SK-N-SH (cell line): ENCODE measurements at regions not wholly inside any gene's neighbourhood (a gene's known extent, or its start where the extent isn't known, plus 50 kb on each side); places are given as distances from the start of the nearest gene placed in this dataset.

Source experiments
- CTCF ChIA-PET: fragments of 300-600, 350-600 bp; formaldehyde crosslinking; extraction: SDS; loops from one replicate; lab custom pipeline; 2021; lab: Yijun Ruan, JAX
- POLR2A ChIA-PET: fragments of 350-600 bp; sonication (Branson Sonifier 250); formaldehyde crosslinking; extraction: SDS; loops from one replicate; lab custom pipeline; 2020; ENCODE audit warnings: antibody characterized with exemption, inconsistent platforms; lab: Yijun Ruan, JAX
- DNase-seq: peaks from one replicate; pipeline ENCODE4 v3.0.0; 2012
- H2AFZ ChIP-seq: fragments of 200-600 bp; sonication (generic); 2 replicates; pipeline ENCODE4 v1.8.1; 2016; ENCODE audit warnings: antibody characterized with exemption, mild to moderate bottlenecking, low read depth
- H3F3A ChIP-seq: fragments of 200-600 bp; sonication (generic); replicated peaks from 2 replicates; pipeline ENCODE3; 2016; ENCODE audit warnings: antibody characterized with exemption, mild to moderate bottlenecking; ENCODE audit not compliant: insufficient read depth
- H3K27ac ChIP-seq, 2 experiments: fragments of 200-500 bp in 1 of 2; fragments of 200-600 bp in 1 of 2; sonication (Bioruptor generic) in 1 of 2; sonication (generic), shearing (Covaris generic) in 1 of 2; 2 replicates each; pipeline versions ENCODE4 v1.5.1 to v1.6.1; 2014 to 2016; ENCODE audit warnings: low read depth in 2 of 2, inconsistent platforms in 1 of 2, low read length in 1 of 2, mild to moderate bottlenecking in 1 of 2, mixed read lengths in 1 of 2
- H3K27me3 ChIP-seq: fragments of 200-600 bp; sonication (generic), shearing (Covaris generic); 2 replicates; pipeline ENCODE4 v1.6.1; 2016; ENCODE audit warnings: mixed run types; ENCODE audit not compliant: insufficient read depth
- H3K36me3 ChIP-seq, 2 experiments: fragments of 200-500 bp in 1 of 2; fragments of 200-600 bp in 1 of 2; sonication (Bioruptor generic) in 1 of 2; sonication (generic) in 1 of 2; replicated peaks in 1 of 2; 2 replicates each; pipeline versions ENCODE3 to v1.5.1; 2014 to 2016; ENCODE audit warnings: low read length in 1 of 2, mild to moderate bottlenecking in 1 of 2; ENCODE audit not compliant: insufficient read depth in 2 of 2, control insufficient read depth in 1 of 2
- H3K4me1 ChIP-seq, 2 experiments: fragments of 200-500 bp in 1 of 2; fragments of 200-600 bp in 1 of 2; sonication (Bioruptor generic) in 1 of 2; sonication (generic), shearing (Covaris generic) in 1 of 2; 2 replicates each; pipeline versions ENCODE4 v1.5.1 to v1.6.1; 2014 to 2016; ENCODE audit warnings: low read depth in 1 of 2, low read length in 1 of 2, mixed run types in 1 of 2; ENCODE audit not compliant: insufficient read depth in 2 of 2, control insufficient read depth in 1 of 2
- H3K4me2 ChIP-seq: fragments of 200-600 bp; sonication (generic), shearing (Covaris generic); 2 replicates; pipeline ENCODE4 v1.6.1; 2017; ENCODE audit warnings: mixed run types
- H3K4me3 ChIP-seq, 2 experiments: fragments of 200-500 bp in 1 of 2; fragments of 200-600 bp in 1 of 2; sonication (Bioruptor generic) in 1 of 2; sonication (generic), shearing (Covaris generic) in 1 of 2; 2 replicates each; pipeline versions ENCODE4 v1.5.1 to v1.8.1; 2014 to 2016; ENCODE audit warnings: low read depth in 2 of 2, inconsistent platforms in 1 of 2, low read length in 1 of 2, mild to moderate bottlenecking in 1 of 2, mixed read lengths in 1 of 2, moderate library complexity in 1 of 2
- H3K79me2 ChIP-seq: fragments of 200-600 bp; sonication (generic); 2 replicates; pipeline ENCODE4 v1.8.1; 2017; ENCODE audit warnings: mild to moderate bottlenecking; ENCODE audit not compliant: insufficient read depth
- H3K9ac ChIP-seq: fragments of 200-600 bp; sonication (generic); 2 replicates; pipeline ENCODE4 v1.6.1; 2017; ENCODE audit warnings: mixed run types
- H3K9me2 ChIP-seq: fragments of 200-600 bp; sonication (generic); 2 replicates; pipeline ENCODE4 v1.6.1; 2017; ENCODE audit warnings: mixed run types
- H3K9me3 ChIP-seq: fragments of 200-600 bp; sonication (generic); 2 replicates; pipeline ENCODE4 v1.6.1; 2017; ENCODE audit warnings: mixed run types, mild to moderate bottlenecking, moderate library complexity
- H4K20me1 ChIP-seq: fragments of 200-600 bp; sonication (generic); 2 replicates; pipeline ENCODE4 v1.6.1; 2017; ENCODE audit warnings: mild to moderate bottlenecking, mixed run types; ENCODE audit not compliant: insufficient read depth
- ELF1 ChIP-seq: IDR thresholded peaks from 2 replicates; pipeline ENCODE4 v1.4.0; 2012
- EP300 ChIP-seq, 2 experiments: IDR thresholded peaks; 2 replicates each; pipeline versions ENCODE4 v1.4.0 to v1.6.1; 2012; ENCODE audit warnings: borderline replicate concordance in 1 of 2, low read depth in 1 of 2, low read length in 1 of 2
- FOXJ3 ChIP-seq: sonication (generic); formaldehyde crosslinking; IDR thresholded peaks from 2 replicates; pipeline ENCODE4 v1.5.1; 2020; ENCODE audit warnings: mild to moderate bottlenecking, missing genetic modification reagents
- GABPA ChIP-seq: IDR thresholded peaks from 2 replicates; pipeline ENCODE4 v1.4.0; 2012; ENCODE audit warnings: low read depth, mild to moderate bottlenecking
- JUND ChIP-seq: IDR thresholded peaks from 2 replicates; pipeline ENCODE4 v1.4.0; 2012
- MXI1 ChIP-seq: IDR thresholded peaks from 2 replicates; pipeline ENCODE4 v1.6.1; 2012; ENCODE audit warnings: mild to moderate bottlenecking, low read depth, low read length, improper control_type of control experiment
- RAD21 ChIP-seq: IDR thresholded peaks from 2 replicates; pipeline ENCODE4 v1.6.1; 2012; ENCODE audit warnings: mild to moderate bottlenecking, low read length
- RCOR1 ChIP-seq: fragments of 150-350 bp; IDR thresholded peaks from 2 replicates; pipeline ENCODE4 v1.6.1; 2017; ENCODE audit warnings: antibody characterized with exemption, low read length
- RFX5 ChIP-seq: IDR thresholded peaks from 2 replicates; pipeline ENCODE4 v1.6.1; 2012; ENCODE audit warnings: mild to moderate bottlenecking, improper control_type of control experiment, low read length
- TAF1 ChIP-seq: IDR thresholded peaks from 2 replicates; pipeline ENCODE4 v1.6.1; 2012; ENCODE audit warnings: low read depth, mild to moderate bottlenecking, low read length, moderate library complexity, borderline replicate concordance
- TCF12 ChIP-seq: IDR thresholded peaks from 2 replicates; pipeline ENCODE4 v1.4.0; 2012
- TEAD4 ChIP-seq: IDR thresholded peaks from 2 replicates; pipeline ENCODE4 v1.4.0; 2012; ENCODE audit warnings: mild to moderate bottlenecking, borderline replicate concordance; ENCODE audit not compliant: insufficient read depth
- YY1 ChIP-seq: IDR thresholded peaks from 2 replicates; pipeline ENCODE4 v1.4.0; 2012; ENCODE audit warnings: low read depth, mild to moderate bottlenecking
- WGBS: methylation state at CpG from one replicate; pipeline ENCODE4 v1.1.6; 2017; ENCODE audit warnings: low lambda C conversion rate; 5-methylcytosine and 5-hydroxymethylcytosine counted together
- TF ChIP-seq, protein P1 (sequence below): IDR thresholded peaks from 2 replicates; pipeline ENCODE4 v1.4.0; 2012; ENCODE audit warnings: low read depth
- TF ChIP-seq, protein P2 (sequence below): IDR thresholded peaks from 2 replicates; pipeline ENCODE4 v1.4.0; 2012; ENCODE audit warnings: low read depth, borderline replicate concordance
- TF ChIP-seq, protein P3 (sequence below): fragments of 150-350 bp; IDR thresholded peaks from 2 replicates; pipeline ENCODE4 v1.6.1; 2016; ENCODE audit warnings: mild to moderate bottlenecking, low read depth, low read length
- TF ChIP-seq, protein P4 (sequence below): fragments of 150-350 bp; IDR thresholded peaks from 2 replicates; pipeline ENCODE4 v1.6.1; 2017; ENCODE audit warnings: antibody characterized with exemption, low read length, low read depth, borderline replicate concordance

DNA sequence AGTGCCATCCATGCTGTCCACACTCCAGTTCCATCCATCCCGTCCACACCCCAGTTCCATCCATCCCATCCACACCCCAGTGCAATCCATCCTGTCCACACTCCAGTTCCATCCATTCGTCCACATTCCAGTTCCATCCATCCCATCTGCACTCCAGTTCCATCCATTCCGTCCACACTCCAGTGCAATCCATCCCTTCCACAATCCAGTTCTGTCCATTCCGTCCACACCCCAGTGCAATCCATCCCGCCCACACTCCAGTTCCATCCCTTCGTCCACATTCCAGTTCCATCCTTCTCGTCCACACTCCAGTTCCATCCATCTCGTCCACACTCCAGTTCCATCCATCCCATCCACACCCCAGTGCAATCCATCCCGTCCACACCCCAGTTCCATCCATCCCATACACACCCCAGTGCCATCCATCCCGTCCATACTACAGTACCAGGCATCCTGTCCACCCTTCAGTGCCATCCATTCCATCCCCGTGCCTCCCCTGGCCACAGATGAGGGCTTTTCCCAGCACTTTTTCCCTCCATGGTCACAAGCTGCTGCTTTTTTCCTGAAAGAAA is 704.0 kb downstream of the BRD1 start:
- CTCF ChIA-PET = no interaction called here
- Histone ChIP-seq H3K27ac (no peak overlapping the region), H2AFZ (no peak overlapping the region), H4K20me1 (no peaks in the 10 kb centered on the region), H3K4me1 (peaks cover 0 to 12% of the 10 kb centered on the region in 2 experiments; a peak in 1 of 4 replicates), H3K4me2 (no peak overlapping the region), H3K36me3 (no peaks in the 10 kb centered on the region), H3K9me2 (no peaks in the 10 kb centered on the region), H3F3A (no peaks in the 10 kb centered on the region), H3K9ac (no peak overlapping the region), H3K79me2 (no peaks in the 10 kb centered on the region), H3K4me3 (no peak overlapping the region), H3K9me3 (no peaks in the 10 kb centered on the region), H3K27me3 (no peaks in the 10 kb centered on the region)
- TF ChIP-seq RAD21 = no peak
- 14% methylated on average over 11 of the region's 11 CpGs for WGBS
- POLR2A ChIA-PET = no interaction called here
- no peak for DNase-seq

DNA sequence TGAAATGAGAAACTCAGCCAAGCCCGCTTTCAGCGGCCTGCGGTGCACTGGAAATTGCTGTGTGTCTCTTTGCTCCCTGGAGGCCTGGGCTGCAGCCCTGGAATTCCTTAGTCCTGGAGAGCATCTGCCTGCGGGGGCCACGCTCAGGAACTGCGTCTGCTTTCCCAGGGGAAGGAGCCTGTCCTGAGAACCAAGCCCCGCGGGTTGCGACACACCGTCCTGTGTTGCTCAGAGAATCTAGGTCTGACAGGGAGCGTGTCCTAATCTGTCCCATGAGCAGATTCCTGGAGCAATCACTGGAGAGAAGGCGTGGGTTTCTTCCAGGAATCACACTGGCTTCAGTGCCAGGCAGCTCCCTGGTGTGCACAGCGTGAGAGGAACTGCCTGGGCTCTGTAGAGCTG is 708.1 kb downstream of the BRD1 start:
- Histone ChIP-seq H3K4me3 (no peak overlapping the region), H3K79me2 (no peaks in the 10 kb centered on the region), H3K9me2 (no peaks in the 10 kb centered on the region), H3K4me2 (no peak overlapping the region), H3F3A (no peaks in the 10 kb centered on the region), H3K4me1 (peaks cover 0 to 25% of the 10 kb centered on the region in 2 experiments; a peak in 1 of 4 replicates), H2AFZ (no peak overlapping the region), H3K27ac (peak overlapping the region in 1 of 2 experiments; percentile 44; a peak in 1 of 4 replicates), H3K9me3 (no peaks in the 10 kb centered on the region), H3K27me3 (no peaks in the 10 kb centered on the region), H4K20me1 (no peaks in the 10 kb centered on the region), H3K9ac (no peak overlapping the region), H3K36me3 (no peaks in the 10 kb centered on the region)
- TF ChIP-seq TEAD4 (no peak), YY1 (no peak), MXI1 (no peak), TAF1 (no peak), GABPA (no peak), TCF12 (no peak), JUND (no peak), FOXJ3 (no peak), EP300 (IDR thresholded peaks at IDR 0.05; ENCODE audit: borderline replicate concordance in 1 of 2, low read depth in 1 of 2, low read length in 1 of 2) (no peak)
- TF ChIP-seq, protein P1, sequence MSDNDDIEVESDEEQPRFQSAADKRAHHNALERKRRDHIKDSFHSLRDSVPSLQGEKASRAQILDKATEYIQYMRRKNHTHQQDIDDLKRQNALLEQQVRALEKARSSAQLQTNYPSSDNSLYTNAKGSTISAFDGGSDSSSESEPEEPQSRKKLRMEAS = no peak
- TF ChIP-seq, protein P2, sequence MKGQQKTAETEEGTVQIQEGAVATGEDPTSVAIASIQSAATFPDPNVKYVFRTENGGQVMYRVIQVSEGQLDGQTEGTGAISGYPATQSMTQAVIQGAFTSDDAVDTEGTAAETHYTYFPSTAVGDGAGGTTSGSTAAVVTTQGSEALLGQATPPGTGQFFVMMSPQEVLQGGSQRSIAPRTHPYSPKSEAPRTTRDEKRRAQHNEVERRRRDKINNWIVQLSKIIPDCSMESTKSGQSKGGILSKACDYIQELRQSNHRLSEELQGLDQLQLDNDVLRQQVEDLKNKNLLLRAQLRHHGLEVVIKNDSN = no peak
- CTCF ChIA-PET = no interaction called here
- WGBS = 18% methylated on average over 6 of the region's 13 CpGs
- DNase-seq = no peak
- POLR2A ChIA-PET = no interaction called here

DNA sequence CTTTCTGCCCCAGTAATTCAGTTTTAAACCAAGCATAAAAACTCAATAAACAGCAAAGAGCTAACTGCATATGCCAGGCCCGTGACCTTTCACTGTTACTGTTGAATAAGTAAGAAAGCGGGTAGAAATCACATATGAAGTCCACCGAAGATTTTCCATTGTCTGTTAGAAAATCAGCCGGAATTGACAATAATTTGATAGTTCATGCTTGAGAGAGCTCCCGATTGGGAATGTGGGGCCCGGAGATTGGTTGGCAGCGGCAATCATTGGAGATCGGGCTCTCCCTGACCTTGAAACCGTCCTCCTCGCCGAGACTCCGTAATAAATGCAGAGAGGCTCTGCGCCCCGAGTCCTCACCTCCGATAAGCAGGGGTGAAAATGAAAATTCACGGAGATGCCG is 709.6 kb downstream of the BRD1 start:
- Histone ChIP-seq H3F3A (no peaks in the 10 kb centered on the region), H4K20me1 (no peaks in the 10 kb centered on the region), H2AFZ (no peak overlapping the region), H3K27ac (peak overlapping the region in 1 of 2 experiments; percentile 81; a peak in 2 of 4 replicates), H3K4me1 (peaks cover 0 to 25% of the 10 kb centered on the region in 2 experiments; a peak in 1 of 4 replicates), H3K4me2 (no peak overlapping the region), H3K27me3 (no peaks in the 10 kb centered on the region), H3K4me3 (no peak overlapping the region), H3K79me2 (no peaks in the 10 kb centered on the region), H3K9me3 (no peaks in the 10 kb centered on the region), H3K36me3 (no peaks in the 10 kb centered on the region), H3K9ac (no peak overlapping the region), H3K9me2 (no peaks in the 10 kb centered on the region)
- TF ChIP-seq ELF1 = no peak
- TF ChIP-seq, protein P2 = no peak
- TF ChIP-seq RFX5 = no peak
- no peak for TF ChIP-seq RCOR1
- no peak for TF ChIP-seq RAD21
- TF ChIP-seq, protein P3, sequence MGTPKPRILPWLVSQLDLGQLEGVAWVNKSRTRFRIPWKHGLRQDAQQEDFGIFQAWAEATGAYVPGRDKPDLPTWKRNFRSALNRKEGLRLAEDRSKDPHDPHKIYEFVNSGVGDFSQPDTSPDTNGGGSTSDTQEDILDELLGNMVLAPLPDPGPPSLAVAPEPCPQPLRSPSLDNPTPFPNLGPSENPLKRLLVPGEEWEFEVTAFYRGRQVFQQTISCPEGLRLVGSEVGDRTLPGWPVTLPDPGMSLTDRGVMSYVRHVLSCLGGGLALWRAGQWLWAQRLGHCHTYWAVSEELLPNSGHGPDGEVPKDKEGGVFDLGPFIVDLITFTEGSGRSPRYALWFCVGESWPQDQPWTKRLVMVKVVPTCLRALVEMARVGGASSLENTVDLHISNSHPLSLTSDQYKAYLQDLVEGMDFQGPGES = no peak
- TF ChIP-seq, protein P4, sequence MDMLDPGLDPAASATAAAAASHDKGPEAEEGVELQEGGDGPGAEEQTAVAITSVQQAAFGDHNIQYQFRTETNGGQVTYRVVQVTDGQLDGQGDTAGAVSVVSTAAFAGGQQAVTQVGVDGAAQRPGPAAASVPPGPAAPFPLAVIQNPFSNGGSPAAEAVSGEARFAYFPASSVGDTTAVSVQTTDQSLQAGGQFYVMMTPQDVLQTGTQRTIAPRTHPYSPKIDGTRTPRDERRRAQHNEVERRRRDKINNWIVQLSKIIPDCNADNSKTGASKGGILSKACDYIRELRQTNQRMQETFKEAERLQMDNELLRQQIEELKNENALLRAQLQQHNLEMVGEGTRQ = no peak
- no peak for TF ChIP-seq GABPA
- WGBS = 32% methylated on average over 16 of the region's 17 CpGs
- ChIA-PET CTCF (interaction anchor here (0.9 to 2.1 kb wide), 5 partner anchors 9 to 72 kb away, joined by 3 to 6 read pairs (median 3); no protein-coding TSS in a partner anchor), POLR2A (no interaction called here)
- DNase-seq = no peak
